GM23248 (cell line): ENCODE measurements at regions not wholly inside any gene's neighbourhood (a gene's known extent, or its start where the extent isn't known, plus 50 kb on each side); places are given as distances from the start of the nearest gene placed in this dataset.

Experiments
- EZH2 ChIP-seq: fragments of 200-600 bp; sonication (generic); IDR thresholded peaks from 2 replicates; pipeline ENCODE4 v1.6.1; 2018; ENCODE audit warnings: antibody characterized with exemption, mild to moderate bottlenecking; ENCODE audit not compliant: insufficient read depth, poor library complexity, severe bottlenecking
- EZH2phosphoT487 ChIP-seq: fragments of 200-600 bp; sonication (generic); IDR thresholded peaks from 2 replicates; pipeline ENCODE4 v1.6.1; 2018; ENCODE audit warnings: antibody characterized with exemption, moderate library complexity, mild to moderate bottlenecking, low read depth; ENCODE audit not compliant: insufficient read depth

GRCh38 chr13:23949736-23950135 is 52.4 kb upstream of the C1QTNF9B start:
- TF ChIP-seq EZH2phosphoT487 (no peak), EZH2 (no peak)
